HG03097 (cell line): ENCODE measurements at regions not wholly inside any gene's neighbourhood (a gene's known extent, or its start where the extent isn't known, plus 50 kb on each side); places are given as distances from the start of the nearest gene placed in this dataset.
A peak's percentile ranks its signal among the peaks of the same experiment; 100 is the strongest.
"Not testable (repeated sequence)": the region's sequence is repeated elsewhere in the genome, so short reads cannot be mapped to it uniquely, and the experiment has no call there.

Source experiments
- ATAC-seq: cut with Tn5 transposase; IDR thresholded peaks from one replicate; pipeline ENCODE4 v1.9.1; 2021; ENCODE audit not compliant: unreplicated experiment, low FRiP score

DNA sequence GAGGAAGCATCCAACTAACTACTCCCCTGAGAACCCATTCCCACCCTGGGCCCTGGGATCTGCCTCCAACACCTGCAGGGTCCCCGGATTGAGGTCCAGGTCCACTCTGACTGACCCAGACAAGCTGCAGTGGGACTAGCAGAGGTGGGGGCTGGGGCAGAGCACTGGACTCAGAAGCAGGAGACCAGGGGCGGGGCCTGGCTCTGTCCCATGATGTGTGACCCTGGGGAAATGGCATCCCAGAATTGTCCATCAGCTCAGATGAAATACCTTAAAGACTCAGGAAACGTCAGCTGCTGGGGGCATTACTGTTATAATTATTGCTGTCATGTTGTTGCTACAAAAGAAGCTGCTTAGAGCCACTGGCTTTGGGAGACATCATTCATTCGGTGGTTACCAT, 202.4 kb downstream of the C9orf50 start:
- ATAC-seq: no peak

DNA sequence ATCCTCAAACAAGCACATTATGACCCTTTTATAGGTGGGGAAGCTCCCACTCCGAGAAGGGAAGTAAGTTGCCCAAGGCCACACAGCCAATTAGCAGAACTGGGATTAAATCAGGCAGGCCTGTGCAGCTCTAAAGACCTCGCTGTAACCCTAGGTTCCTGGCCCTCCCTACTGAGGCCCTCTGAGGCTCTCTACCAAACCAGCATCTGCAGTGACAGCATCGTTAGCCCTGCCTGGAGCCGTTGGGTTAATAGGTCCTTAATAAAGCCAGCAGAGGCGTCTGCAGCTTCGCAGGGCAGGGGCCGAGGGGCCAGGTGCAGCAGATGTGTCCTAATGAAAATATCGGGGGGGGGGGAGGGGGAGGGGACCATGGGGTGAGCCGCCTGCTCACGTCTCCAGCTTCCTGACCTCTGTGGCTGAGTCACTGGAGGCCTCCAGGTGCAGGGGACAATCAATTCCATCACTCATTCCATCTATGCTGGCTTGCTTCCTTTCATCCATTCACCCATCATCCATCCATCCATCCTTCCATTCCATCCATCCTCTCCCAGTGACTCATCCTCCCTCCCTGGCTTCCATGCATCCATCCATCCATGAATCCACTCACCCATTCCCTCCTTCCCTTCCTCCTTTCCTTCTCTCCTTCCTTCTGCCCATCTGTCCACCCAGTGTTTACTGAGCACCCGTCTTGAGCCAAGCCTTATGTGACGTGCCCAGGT, 203.9 kb downstream of the C9orf50 start:
- no peak for ATAC-seq

DNA sequence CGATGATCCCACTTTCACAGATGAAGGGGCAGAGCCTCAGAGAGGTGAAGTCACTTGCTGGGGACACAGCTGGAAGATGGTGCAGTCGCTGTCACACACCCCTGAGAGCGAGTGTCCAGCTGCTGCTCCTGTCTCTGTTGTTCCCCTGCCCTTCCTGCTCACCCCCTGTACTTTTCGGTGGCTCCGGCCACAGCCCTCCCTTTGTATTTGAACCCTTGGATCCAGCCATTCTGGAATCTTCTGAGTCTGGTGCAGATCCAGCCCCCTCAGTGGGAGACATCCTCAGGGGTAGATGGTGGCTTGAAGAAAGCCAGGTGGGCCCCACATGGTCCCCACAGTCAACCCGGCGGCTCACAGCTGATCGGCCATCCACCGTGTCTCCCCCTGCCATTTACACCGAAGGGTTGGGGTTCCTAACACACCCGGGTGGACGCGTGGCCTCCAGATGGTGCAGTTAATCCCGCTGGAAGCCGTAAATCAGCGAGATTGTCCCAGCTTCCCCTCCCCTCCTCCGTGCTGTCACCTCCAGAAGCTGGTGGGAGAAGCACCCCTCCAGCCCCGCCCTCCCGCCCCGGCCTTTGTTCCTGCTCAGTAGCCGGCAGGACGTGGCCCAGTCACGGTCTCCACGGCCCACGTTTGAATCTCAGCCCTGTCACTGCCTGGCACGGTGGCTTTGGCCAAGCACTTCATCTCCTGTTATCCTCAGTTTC, 204.8 kb downstream of the C9orf50 start:
- ATAC-seq: no peak

DNA sequence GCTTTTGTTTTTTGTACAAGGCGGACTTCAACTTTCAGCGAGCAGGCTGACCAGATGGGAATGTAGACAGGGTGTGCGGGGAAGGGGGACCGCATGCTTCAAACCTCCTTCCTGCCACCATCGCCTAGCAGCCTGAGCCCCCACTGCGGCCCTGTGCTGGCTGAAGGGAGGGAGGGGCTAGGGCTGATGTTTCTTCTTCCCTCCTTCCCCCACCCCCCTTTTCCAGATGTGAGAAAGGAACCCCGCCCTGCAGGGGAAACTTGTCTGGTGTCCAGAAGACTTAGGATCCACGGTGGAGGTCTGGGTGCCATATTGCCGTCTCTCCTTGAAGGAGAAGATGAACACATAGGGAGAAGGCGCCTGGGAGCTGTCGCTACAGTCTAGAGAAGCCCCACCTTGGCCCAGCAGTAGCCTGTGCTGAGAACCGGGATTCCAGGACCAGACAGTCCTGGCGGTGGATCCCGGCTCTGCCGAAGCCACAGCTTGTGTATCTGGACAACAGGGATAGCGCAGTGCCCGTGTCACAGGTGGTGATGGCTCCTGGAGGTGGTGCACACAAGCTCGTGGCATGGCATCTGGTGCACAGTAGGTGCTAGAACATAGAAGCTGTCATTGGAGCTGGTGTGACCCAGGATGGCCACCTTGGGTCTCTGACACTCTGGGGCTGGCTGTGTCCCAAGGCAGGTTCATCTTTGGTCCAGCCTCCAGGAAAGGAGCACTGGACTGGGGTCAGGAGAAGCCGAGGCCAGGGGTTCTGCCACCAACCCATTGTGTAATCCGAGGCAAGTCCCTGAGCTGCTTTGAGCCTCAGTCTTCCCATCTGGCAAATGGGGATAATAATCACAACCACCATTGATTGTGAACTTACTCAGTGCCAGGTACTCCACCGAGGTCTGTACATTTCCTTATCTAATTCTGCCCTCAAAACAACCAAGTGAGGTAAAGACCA, 205.6 kb downstream of the C9orf50 start:
- ATAC-seq: no peak

DNA sequence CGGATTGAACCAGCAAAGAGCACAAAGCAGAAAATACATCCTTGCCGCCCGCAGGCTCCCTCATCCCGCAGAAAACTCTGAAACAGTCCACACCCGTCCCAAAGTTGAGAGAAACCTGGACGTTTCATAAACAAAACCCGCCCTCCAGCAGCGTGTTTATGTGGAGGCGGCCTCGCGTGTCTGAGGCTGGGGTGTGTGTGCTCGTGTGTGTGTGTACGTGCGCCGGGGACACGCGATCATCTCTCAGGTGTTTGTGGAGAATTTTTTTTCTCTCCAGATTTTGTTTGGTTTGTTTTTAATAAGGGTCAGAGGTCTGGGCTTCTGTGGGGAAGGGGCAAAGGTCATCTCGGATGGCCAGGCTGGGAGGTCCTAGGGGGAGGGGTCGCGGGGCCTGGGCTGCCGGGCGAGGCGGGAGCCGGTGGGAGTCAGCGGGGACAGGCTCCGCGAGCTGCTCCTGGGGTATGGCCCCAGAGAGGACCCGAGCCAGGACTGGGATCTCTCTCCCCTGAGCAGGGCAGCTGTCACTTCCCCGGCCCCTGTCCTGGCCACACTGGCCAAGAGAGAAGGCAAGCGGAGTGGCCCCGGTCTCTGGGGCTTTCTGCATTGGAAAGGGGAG, 206.4 kb downstream of the C9orf50 start:
- ATAC-seq: no peak

DNA sequence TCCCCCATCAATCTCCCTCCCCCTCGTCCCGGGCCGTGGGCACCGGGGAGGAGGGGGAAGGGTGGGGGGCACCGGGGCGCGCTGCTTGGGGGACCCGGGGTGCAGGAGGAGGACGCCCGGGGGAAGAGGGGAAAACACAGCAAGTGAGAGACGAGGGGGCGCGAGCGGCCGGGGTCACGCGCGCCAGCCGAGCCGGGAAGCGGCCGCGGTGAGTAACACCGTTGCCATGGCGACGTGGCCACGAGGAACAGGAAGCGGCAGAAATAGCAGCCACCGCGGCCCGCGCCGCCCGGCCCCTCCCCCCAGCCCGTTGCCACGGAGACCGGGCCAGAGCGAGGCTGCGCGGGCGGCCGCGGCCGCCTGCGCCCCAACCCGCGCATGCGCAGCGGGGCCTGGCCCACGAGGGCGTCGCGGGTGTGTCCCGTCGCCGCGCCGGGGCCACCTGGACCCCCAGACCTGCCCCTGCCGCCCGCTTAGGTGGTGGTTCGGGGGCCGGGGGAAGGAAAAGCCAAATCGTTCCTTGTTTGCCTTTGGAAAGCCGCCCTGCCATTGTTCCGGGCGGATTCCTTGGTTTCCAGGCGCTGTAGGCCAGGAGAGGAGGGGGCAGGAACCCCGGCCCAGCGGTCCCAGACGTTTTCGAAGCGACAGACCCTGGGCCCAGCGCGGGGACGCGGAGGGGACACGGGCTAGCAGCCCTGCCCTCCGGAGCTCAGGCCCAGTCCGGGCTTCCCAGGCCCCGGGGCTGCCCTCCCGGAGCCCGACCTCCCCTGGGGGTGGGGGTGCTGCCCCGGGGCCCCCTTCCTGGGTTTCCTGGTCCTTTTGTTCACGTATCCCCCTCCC, 207.1 kb downstream of the C9orf50 start:
- peak; percentile 74 for ATAC-seq

DNA sequence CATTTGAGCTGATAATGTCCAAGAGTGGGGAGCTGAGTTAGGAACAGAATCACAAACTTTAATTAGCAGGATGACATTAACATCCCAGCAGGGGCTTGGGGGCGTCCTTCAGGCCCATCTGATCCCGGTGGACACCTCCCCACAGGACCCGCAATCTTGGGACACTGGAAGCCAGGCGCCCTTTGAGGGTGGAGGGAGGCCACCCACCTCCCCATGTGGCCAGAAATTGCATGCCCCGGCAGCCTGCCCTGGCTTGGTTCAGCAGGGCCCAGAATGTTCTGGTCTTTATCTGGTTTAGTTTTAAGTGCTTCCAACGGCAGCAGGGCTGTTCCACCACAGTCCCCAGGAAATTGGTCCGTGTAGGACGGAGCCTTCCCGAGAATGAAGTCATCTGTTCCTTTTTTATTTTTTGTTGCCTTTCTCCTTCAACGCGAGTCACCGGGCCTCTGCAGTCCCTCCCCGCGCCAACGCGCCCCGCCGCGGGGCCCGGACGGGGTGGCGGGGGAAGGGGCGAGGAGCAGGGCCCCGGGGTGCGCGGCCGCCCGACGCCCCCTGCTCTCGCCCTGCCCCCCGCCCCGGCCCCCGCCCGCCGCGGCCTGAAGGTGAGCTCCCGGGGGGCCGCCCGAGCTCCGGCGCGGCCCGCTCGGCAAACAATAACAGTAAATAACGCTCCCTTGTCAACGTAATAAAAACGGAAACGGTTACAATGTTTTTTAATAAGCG, 207.9 kb downstream of the C9orf50 start:
- ATAC-seq: peak; percentile 16

DNA sequence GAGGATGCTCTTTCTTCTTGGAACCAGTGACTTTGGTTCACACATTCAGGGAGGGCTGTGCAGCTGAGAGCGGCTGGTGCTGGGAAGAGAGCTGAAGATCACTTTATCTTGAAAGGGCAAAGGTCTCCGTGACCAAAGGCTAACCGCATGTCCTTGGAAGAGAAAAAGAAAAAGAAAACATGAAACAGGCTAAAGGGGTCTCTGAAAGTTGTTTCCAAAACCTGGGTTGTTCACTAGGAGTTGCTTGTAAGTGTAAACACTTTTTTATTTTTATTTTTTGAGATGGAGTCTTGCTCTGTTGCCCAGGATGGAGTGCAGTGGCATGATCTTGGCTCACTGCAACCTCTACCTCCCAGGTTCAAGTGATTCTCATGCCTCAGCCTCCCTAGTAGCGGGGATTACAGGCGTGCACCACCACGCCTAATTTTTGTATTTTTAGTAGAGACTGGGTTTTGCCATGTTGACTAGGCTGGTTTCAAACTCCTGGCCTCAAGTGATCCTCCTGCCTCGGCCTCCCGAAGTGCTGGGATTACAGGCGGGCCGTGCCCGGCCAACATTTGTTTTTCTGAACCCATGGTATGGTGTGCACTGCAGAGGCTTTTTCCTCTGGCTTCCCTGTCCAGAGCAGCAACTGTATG, 208.6 kb downstream of the C9orf50 start:
- not testable (repeated sequence) for ATAC-seq

DNA sequence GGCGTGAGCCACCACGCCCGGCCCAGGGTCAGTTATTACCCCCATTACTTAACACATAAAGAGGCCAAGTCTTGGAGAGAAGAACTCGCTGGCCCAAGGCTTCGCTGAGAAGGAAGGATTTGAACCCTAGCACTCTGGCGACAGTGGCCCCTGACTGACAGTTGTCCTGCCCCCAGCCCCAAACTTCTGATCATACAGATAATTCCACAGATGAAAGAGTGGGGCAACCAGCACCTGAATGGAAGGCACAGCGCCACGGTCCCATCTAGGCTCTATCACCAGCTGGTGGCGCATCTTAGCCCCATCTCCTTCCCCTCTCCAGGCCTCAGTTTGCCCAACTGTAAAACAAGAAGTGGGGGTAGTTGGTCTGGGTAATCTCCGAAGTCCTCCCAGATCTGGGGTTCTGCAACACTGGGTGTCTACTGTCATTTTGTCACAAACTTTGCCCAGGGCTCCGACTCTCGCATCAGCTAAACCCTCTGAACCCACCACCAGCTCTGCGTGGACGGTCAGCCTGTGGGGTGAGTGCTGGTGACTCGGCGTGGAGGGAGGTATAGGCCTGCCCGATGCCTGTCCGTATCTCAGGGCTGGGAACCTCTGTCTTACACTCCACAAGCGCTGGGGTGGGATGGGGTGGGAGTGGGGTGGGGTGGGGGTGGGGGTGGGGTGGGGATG, 209.3 kb downstream of the C9orf50 start:
- ATAC-seq: no peak

DNA sequence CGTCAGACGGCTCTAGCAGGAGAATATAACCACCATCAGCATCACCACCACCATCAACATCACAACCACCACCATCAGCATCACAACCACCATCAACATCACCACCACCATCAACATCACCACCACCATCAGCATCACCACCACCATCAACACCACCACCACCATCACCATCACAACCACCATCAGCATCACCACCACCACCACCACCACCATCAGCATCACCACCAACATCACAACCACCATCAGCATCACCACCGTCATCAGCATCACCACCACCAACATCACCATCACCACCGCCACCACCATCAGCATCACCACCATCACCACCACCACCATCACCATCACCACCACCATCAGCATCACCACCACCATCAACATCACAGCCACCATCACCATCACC, 210.7 kb downstream of the C9orf50 start:
- no peak for ATAC-seq

DNA sequence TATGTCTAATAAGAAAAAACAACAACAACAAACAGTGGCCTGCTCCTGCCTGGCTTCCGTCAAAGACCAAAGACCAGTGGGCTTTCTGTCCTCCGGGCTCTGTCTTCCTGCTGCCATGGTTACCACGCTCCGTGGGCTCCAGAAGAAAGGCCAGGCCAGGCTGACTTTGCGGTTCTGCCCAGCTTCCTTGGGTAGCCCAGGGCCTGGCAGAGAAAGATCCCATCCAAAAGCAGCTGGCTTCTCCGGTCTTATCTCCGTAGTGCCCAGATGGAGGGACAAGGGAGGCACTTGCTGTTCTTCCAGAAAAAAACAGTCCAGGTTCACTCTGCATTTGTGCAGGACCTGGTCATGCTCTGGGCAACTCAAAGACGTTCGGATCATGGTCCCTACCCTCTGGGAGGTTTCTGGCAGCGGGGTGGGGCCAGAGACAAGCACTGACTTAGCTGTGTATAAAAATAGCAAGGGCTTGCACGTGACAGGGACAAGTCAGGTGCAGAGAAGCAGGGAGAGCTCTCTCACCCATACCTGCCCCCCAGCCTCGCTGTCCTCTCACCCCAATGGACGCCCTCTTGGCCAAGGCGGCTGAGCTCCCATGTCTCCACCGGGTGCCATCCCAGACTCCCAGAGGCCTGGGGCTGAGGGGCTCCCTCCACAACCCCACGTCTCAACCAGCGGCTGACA, 212.2 kb downstream of the C9orf50 start:
- no peak for ATAC-seq

DNA sequence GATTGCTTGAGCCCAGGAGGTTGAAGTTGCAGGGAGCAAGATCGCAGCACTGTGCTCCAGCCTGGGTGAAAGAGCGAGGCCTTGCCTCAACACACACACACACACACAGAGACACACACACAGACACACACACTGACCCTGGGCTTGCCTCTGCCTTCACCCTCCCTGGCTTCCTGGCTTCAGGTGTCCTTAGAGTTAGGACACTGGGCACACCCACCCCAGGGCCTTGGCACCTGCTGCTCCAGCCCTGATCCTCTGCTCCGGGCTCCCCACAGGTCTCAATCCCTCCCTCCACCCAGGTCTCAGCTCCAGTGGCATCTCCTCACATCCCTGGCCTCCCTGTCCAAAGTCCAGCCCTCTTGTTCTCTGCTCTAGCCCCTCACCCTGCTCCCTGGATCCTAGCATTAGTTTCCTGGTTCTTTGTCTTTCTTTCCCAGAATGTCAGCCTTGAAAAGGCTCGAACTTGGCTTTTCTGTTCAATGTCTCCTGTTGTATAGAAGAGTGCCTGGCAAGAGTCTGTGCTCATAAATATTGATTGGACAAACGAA, 212.9 kb downstream of the C9orf50 start:
- ATAC-seq: no peak

DNA sequence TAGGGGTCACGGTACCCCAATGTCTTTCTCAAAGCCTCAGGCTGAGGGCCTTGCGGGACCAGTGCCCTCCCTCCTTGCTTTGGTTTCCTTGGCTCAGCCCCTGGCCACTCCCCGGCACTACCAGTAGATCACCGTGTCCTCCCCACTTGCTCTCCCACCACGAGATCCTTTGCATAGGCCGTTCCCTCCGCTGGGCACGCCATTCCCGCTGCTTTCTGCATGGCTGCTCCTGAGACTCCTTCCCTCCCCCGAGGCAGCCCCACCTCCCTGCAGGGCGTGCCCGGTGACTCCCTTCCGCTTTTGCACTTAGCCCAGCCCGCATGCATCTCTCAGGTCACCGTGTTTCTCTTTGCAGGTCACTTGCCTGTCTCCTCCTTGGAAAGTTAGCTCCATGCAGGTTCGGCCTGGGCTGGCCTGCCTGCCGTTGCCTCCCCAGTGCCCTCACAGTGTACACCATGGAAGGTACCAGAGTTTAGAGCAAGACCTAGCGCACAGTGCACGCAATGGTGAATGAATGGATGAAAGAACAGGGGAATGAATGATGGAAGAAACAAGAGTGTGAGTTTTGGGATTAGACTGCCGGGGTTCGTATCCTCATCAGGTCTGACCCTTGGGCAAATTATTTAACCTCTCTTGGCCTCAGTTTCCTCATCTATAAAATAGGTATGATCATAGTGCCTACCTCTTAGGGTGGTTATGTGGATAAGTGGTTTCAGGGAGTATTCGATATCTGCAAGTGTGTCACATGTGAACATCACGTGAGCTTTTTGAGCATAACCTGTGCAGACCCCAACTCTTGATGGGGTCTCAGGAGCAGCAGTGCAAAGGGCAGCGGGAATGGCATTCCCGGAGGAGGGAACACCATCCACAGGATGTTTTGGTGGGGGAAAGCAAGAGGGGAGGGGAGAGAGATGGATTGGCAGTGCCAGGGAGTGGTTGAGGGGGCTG, 214.3 kb downstream of the C9orf50 start:
- no peak for ATAC-seq

DNA sequence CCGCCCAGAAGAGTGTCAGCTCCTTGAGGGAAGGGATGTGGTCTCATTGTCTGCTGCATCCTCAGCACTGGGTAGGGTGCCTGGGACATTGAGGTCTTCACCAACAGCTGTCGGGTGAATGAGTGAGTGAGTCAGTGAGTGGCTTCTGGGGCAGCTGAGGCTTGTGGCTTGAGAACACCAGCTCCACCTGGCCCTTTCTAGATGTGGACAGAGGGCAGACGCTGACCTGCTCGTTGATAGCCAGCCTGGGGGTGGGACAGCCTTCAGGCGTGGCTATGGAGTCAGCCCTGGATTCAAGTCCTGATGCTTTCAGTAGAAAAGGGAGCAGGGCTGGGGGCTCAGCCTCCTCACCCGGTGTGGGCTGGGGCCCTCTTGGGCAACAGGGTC, 215.1 kb downstream of the C9orf50 start:
- ATAC-seq: no peak

DNA sequence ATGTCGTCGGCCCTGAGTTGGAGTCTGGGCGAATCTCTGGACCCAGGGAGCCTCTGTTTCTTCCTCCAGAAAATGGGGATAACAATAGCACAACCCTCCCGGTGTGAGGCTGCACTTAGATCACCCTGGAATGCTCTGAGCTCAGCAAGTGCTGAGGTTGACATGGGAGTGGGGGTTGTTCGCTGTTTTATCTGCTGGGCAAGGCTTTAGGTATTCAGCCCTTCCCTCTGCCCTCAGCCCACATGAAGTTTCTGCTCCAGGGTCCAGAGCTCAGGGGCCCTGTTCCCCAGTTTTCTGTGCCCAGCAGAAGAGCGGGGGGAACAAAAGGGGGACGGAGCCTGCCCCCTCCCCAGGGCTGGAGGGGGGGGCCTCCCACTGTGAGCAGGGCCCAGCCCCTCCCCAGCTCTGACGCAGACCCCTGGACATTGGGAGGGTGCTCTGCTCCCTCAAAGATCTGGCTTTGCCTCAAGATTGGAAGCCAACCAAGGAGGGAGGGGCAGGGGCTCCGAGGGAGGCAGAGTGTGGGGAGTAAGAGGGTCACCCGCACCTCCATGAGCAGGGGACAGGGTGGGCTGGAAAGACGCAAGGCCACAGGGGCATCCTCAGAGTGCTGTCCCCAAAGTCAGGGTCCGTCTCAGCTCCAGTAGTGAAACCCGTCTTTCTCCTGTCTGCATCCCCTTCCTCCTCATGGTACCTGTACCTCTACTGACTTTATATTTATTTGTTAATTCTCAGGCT, 215.6 kb downstream of the C9orf50 start:
- no peak for ATAC-seq

DNA sequence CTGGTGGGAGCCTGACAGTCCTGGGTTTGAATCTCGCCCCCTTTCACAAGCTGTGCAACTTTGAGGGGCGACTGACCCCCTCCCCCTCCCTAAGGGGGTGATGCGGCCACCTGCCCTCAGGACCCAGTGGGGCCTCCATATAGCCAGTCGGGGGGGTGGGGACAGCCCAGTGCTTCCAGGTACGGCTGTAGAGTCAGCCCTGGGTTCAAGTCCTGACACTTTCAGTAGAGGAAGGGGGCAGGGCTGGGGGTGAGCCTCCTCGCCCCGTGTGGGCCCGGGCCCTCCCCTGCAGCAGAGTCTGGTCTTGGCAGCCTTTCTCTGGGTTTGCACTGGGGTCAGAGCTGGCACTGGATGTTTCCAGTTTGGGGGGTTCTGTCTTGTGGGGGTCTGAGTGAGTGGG, 216.3 kb downstream of the C9orf50 start:
- ATAC-seq: no peak
